ENCODE measurements at regions not wholly inside any gene's neighbourhood (a gene's known extent, or its start where the extent isn't known, plus 50 kb on each side); places are given as distances from the start of the nearest gene placed in this dataset.

DNA sequence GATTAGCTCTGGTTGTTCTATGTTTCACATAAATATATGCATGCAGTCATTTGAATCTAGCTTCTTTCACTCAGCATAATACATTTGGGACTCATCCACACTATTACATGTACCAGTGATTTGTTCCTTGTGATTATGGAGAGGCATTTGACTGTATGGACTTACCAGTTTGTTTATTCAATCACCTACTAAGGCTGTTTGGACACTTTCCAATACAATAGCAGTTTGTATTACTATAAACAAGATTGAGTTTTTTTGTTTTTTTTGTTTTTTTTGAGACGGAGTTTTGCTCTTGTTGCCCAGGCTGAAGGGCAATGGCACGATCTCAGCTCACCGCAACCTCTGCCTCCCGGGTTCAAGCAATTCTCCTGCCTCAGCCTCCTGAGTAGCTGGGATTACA, 109.8 kb upstream of the DST start:
- no peak for DNase-seq (ENCODE audit: low spot score)
- in situ Hi-C loops (cut with MboI; ENCODE audit: low pct_unique_long_range_greater_than_20kb, low sequenced_read_pairs, unreplicated experiment): no loop called here
- TF ChIP-seq CTCF (IDR thresholded peaks at IDR 0.05; ENCODE audit: extremely low read depth, insufficient read depth, missing control alignments): no peak

DNA sequence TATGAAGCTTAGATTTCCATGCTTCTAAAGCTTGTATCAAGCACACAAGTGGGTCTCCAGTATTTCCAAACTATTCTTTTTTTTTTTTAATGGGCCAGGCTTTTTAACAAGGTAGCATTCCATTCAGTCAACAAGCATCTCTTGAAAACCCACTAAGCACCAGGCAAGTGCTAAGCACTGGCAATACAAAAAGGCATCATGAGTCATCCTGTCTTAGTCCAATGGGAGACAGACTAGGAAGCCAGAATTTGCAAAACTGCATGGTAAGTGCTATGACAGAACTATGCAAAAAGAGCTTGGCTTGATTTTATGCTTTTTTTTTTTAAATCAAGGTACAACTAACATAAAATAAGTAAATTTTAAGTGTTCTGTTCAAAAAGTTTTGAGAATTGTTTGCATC, 109.3 kb upstream of the DST start:
- DNase-seq (ENCODE audit: low spot score): no peak
- no peak for TF ChIP-seq CTCF (IDR thresholded peaks at IDR 0.05; ENCODE audit: extremely low read depth, insufficient read depth, missing control alignments)
- in situ Hi-C loops (cut with MboI; ENCODE audit: low pct_unique_long_range_greater_than_20kb, low sequenced_read_pairs, unreplicated experiment): no loop called here

DNA sequence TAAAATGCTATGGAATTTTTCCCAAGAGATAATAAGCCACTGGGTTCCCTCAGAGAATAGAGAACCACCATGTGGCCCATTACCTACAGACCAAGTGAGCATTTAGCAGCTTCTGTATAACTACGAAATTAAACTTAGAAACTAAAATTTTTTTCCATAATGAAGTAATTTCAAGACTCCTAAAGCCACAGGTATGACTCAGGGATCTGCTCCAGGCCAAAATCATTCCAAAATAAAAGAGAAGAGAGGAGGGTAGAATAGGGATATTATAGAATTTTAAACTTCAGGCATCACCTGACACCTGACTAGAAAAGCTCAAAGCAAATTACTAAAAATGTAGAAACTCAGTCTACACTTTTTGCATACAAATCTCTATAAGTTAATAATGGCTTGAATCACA, 108.9 kb upstream of the DST start:
- no peak for TF ChIP-seq CTCF (IDR thresholded peaks at IDR 0.05; ENCODE audit: extremely low read depth, insufficient read depth, missing control alignments)
- in situ Hi-C loops (cut with MboI; ENCODE audit: low pct_unique_long_range_greater_than_20kb, low sequenced_read_pairs, unreplicated experiment): no loop called here
- no peak for DNase-seq (ENCODE audit: low spot score)

GRCh38 chr6:56750686-56751085, 108.0 kb upstream of the DST start:
- in situ Hi-C loops (cut with MboI; ENCODE audit: low pct_unique_long_range_greater_than_20kb, low sequenced_read_pairs, unreplicated experiment): no loop called here
- TF ChIP-seq CTCF (IDR thresholded peaks at IDR 0.05; ENCODE audit: extremely low read depth, insufficient read depth, missing control alignments): no peak

GRCh38 chr6:56749632-56750151, 107.0 kb upstream of the DST start:
- no peak for TF ChIP-seq CTCF (IDR thresholded peaks at IDR 0.05; ENCODE audit: extremely low read depth, insufficient read depth, missing control alignments)
- in situ Hi-C loops (cut with MboI; ENCODE audit: low pct_unique_long_range_greater_than_20kb, low sequenced_read_pairs, unreplicated experiment): no loop called here
- DNase-seq (ENCODE audit: low spot score): no peak

More at GRCh38 chr6:56750686-56751085, 108.0 kb upstream of the DST start:
- no peak for DNase-seq (ENCODE audit: low spot score)

- in situ Hi-C loops (cut with MboI; ENCODE audit: low pct_unique_long_range_greater_than_20kb, low sequenced_read_pairs, unreplicated experiment): no loop called here
- TF ChIP-seq CTCF (IDR thresholded peaks at IDR 0.05; ENCODE audit: extremely low read depth, insufficient read depth, missing control alignments): no peak
- no peak for DNase-seq (ENCODE audit: low spot score)
Measured at GRCh38 chr6:56746767-56747504, 104.2 kb upstream of the DST start.
